ENCODE measurements at regions not wholly inside any gene's neighbourhood (a gene's known extent, or its start where the extent isn't known, plus 50 kb on each side); places are given as distances from the start of the nearest gene placed in this dataset.

DNA sequence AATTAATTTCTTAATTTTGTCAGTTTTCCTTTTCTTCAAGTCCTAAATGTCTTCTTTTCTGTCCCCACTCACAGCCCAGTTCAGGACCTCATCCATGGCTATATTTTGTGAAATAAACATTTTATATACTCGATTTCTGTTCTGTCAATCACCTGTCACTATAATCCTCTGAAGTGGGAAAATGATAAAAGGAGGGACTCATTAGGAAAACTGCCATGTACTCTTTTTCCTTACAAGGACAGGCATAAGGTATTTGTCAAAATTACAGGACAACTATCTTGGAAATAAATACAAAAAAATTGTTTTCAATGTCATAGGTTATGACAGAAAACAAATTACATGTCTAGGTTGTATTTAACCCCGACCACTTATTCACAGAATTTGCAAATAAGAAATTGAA is 240.1 kb upstream of the CBLB start:
- TF ChIP-seq, protein P1, sequence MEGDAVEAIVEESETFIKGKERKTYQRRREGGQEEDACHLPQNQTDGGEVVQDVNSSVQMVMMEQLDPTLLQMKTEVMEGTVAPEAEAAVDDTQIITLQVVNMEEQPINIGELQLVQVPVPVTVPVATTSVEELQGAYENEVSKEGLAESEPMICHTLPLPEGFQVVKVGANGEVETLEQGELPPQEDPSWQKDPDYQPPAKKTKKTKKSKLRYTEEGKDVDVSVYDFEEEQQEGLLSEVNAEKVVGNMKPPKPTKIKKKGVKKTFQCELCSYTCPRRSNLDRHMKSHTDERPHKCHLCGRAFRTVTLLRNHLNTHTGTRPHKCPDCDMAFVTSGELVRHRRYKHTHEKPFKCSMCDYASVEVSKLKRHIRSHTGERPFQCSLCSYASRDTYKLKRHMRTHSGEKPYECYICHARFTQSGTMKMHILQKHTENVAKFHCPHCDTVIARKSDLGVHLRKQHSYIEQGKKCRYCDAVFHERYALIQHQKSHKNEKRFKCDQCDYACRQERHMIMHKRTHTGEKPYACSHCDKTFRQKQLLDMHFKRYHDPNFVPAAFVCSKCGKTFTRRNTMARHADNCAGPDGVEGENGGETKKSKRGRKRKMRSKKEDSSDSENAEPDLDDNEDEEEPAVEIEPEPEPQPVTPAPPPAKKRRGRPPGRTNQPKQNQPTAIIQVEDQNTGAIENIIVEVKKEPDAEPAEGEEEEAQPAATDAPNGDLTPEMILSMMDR (IDR thresholded peaks at IDR 0.05) = no peak
- TF ChIP-seq POLR2A (IDR thresholded peaks at IDR 0.05) (no peak), EP300 (IDR thresholded peaks at IDR 0.05; ENCODE audit: low read depth) (no peak)

Measured in transverse colon (tissue), 3 donors.